ENCODE measurements at regions not wholly inside any gene's neighbourhood (a gene's known extent, or its start where the extent isn't known, plus 50 kb on each side); places are given as distances from the start of the nearest gene placed in this dataset.

DNA sequence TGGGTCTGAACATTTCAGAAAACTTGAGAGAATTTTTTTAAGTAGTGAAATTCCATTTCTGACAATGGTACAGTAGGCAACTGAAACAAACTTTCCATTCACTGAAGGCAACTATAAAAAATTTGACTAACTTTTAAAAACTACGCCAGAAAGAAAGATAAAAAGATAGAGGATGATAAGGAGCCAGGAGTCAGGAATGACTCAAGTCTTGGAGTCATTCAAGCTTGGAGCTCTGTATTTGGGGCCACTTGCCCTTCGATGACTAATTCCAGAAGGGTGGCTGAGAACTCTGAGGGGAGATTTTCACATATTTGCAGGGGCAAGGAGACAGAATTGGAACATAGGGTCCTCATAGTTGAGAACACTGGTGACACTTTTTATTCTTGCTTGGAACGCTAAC is 1083.2 kb upstream of the CNTN5 start:
- Mint-ChIP-seq H3K36me3 (ENCODE audit: low read depth) (no peaks in the 10 kb centered on the region), H3K9me3 (peaks cover 8% of the 10 kb centered on the region), H3K4me3 (no peak overlapping the region), H3K4me1 (ENCODE audit: low read depth) (no peaks in the 10 kb centered on the region), H3K27me3 (no peaks in the 10 kb centered on the region), H3K27ac (no peak overlapping the region)
- intact Hi-C loops (cut with micrococcal nuclease): no loop called here
- CTCF ChIA-PET: no interaction called here
- DNase-seq (no peak), ATAC-seq (no peak)
- POLR2A ChIA-PET: no interaction called here
- TF ChIP-seq, protein P1, sequence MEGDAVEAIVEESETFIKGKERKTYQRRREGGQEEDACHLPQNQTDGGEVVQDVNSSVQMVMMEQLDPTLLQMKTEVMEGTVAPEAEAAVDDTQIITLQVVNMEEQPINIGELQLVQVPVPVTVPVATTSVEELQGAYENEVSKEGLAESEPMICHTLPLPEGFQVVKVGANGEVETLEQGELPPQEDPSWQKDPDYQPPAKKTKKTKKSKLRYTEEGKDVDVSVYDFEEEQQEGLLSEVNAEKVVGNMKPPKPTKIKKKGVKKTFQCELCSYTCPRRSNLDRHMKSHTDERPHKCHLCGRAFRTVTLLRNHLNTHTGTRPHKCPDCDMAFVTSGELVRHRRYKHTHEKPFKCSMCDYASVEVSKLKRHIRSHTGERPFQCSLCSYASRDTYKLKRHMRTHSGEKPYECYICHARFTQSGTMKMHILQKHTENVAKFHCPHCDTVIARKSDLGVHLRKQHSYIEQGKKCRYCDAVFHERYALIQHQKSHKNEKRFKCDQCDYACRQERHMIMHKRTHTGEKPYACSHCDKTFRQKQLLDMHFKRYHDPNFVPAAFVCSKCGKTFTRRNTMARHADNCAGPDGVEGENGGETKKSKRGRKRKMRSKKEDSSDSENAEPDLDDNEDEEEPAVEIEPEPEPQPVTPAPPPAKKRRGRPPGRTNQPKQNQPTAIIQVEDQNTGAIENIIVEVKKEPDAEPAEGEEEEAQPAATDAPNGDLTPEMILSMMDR (IDR thresholded peaks at IDR 0.05): no peak

DNA sequence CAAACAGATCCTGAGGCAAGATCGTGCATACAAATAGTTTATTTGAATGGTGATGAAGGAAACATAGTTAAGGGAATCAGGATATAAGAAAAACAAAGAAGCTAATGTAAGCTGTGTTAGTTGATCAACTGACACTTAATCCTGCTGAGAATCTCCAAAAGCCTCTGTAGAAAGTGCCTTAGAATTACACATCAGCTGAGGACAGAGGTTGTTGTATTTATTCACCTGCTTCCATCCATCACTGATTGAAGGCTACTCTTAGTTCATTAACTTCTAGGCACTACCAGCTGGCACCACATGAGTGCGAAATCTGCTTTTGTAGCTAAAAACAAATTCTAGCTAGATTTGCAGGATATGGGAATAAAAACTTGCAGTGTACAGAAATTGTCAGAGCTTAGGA is 1082.0 kb upstream of the CNTN5 start:
- Mint-ChIP-seq H3K27me3 (no peaks in the 10 kb centered on the region), H3K4me1 (ENCODE audit: low read depth) (no peaks in the 10 kb centered on the region), H3K27ac (no peak overlapping the region), H3K36me3 (ENCODE audit: low read depth) (no peaks in the 10 kb centered on the region), H3K4me3 (no peak overlapping the region), H3K9me3 (peaks cover 10% of the 10 kb centered on the region)
- ChIA-PET POLR2A (no interaction called here), CTCF (no interaction called here)
- ATAC-seq: no peak
- TF ChIP-seq, protein P1 (IDR thresholded peaks at IDR 0.05): no peak
- intact Hi-C loops (cut with micrococcal nuclease): no loop called here
- no peak for DNase-seq

DNA sequence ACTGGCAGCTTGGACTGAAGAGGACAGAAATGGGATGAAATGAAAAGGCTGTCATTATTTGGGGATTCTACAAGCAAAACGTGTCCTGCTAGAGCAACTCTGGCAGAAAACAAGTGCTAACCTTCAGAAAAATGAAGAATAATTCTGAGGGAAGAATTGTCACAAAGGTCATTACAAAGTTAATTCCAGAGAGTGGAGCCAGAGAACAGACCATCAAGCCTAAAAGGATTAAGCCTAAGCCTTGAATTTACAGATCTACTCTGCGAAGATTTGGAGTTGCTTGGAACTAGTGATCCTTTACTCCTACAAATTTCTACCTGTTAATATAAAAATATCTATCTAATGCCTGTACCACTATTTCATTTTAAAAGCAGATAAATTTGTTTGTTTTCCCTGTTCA is 1077.3 kb upstream of the CNTN5 start:
- ChIA-PET POLR2A (no interaction called here), CTCF (no interaction called here)
- Mint-ChIP-seq H3K4me1 (ENCODE audit: low read depth) (no peaks in the 10 kb centered on the region), H3K27me3 (no peaks in the 10 kb centered on the region), H3K36me3 (ENCODE audit: low read depth) (no peaks in the 10 kb centered on the region), H3K4me3 (no peak overlapping the region), H3K9me3 (peaks cover 8% of the 10 kb centered on the region), H3K27ac (no peak overlapping the region)
- intact Hi-C loops (cut with micrococcal nuclease): no loop called here
- ATAC-seq: no peak
- TF ChIP-seq, protein P1 (IDR thresholded peaks at IDR 0.05): no peak
- no peak for DNase-seq

DNA sequence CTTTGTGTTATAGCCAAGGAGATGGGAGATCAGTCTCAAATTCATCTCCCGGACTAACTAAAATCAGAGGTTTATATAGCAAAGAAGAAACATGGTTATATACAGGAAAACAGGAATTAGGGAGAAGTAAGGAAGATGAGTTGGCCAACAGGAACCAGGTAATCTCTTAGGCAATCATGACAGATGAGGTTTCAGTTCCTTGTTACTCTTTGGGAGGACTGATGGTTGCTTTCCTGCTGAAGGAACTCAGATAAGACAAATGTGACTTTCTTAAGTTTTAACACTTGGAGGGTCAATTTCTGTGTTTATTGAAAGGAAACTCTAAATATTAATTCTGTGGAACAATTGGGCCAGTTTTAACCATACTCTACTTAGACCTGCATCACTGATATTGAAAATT is 1072.0 kb upstream of the CNTN5 start:
- POLR2A ChIA-PET: no interaction called here
- intact Hi-C loops (cut with micrococcal nuclease): no loop called here
- Mint-ChIP-seq H3K27ac (no peak overlapping the region), H3K4me3 (no peak overlapping the region), H3K36me3 (ENCODE audit: low read depth) (no peaks in the 10 kb centered on the region), H3K9me3 (peaks cover 6% of the 10 kb centered on the region), H3K4me1 (ENCODE audit: low read depth) (no peaks in the 10 kb centered on the region), H3K27me3 (no peaks in the 10 kb centered on the region)
- TF ChIP-seq, protein P1 (IDR thresholded peaks at IDR 0.05): no peak
- DNase-seq (no peak), ATAC-seq (no peak)
- CTCF ChIA-PET: no interaction called here

DNA sequence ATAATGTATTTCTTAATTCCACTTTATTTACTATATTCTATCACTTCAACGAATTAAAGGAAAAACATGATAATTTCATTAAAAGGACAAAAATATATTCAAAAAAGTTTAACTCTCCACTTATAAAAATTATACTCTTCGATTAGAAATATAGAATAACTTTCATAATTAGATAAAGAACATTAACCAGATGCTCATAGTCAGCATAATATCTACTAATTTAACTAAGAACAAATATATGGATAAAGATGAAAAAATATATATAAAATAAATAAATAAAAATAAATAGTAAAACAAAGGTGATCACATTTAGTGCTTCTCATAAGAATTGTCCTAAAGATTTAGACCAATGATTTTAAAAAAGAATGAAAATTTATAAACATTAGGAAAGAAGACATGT is 1065.2 kb upstream of the CNTN5 start:
- H3K9me3 Mint-ChIP-seq: peaks cover 3% of the 10 kb centered on the region
- ATAC-seq: no peak
- ChIA-PET CTCF (no interaction called here), POLR2A (no interaction called here)
- H3K27me3 Mint-ChIP-seq: no peaks in the 10 kb centered on the region
- DNase-seq: no peak
- no peak overlapping the region for H3K27ac Mint-ChIP-seq
- no peak overlapping the region for H3K4me3 Mint-ChIP-seq
- intact Hi-C loops (cut with micrococcal nuclease): no loop called here
- TF ChIP-seq, protein P1 (IDR thresholded peaks at IDR 0.05): no peak
- H3K4me1 Mint-ChIP-seq (ENCODE audit: low read depth): no peaks in the 10 kb centered on the region
- no peaks in the 10 kb centered on the region for H3K36me3 Mint-ChIP-seq (ENCODE audit: low read depth)
